Renal cortical epithelial cell (primary cell): ENCODE measurements at regions not wholly inside any gene's neighbourhood (a gene's known extent, or its start where the extent isn't known, plus 50 kb on each side); places are given as distances from the start of the nearest gene placed in this dataset.
"Not testable (repeated sequence)": the region's sequence is repeated elsewhere in the genome, so short reads cannot be mapped to it uniquely, and the experiment has no call there.

Experiments
- DNase-seq: peaks from one replicate; pipeline ENCODE4 v3.0.0-alpha.2; 2011; ENCODE audit warnings: low read depth

- no peak for DNase-seq
These were observed 160.4 kb upstream of the MAFB start for GRCh38 chr20:40849456-40849855.

- DNase-seq: no peak
These were observed 162.0 kb upstream of the MAFB start for GRCh38 chr20:40851051-40851450.

- no peak for DNase-seq
These were observed 166.2 kb upstream of the MAFB start for GRCh38 chr20:40855269-40855668.

GRCh38 chr20:40856653-40857052 lies 167.6 kb upstream of the MAFB start:
- DNase-seq: no peak

- DNase-seq: no peak
These were observed 168.1 kb upstream of the TOP1 start for GRCh38 chr20:40860487-40860902.

- no peak for DNase-seq
These were observed 167.1 kb upstream of the TOP1 start for GRCh38 chr20:40861427-40862008.

GRCh38 chr20:40863355-40863919 lies 165.2 kb upstream of the TOP1 start:
- no peak for DNase-seq

GRCh38 chr20:40864470-40864869 lies 164.2 kb upstream of the TOP1 start:
- no peak for DNase-seq

- DNase-seq: no peak
These were observed 163.5 kb upstream of the TOP1 start for GRCh38 chr20:40865095-40865494.

- no peak for DNase-seq
These were observed 162.6 kb upstream of the TOP1 start for GRCh38 chr20:40866056-40866455.

- peak; percentile 7 for DNase-seq
These were observed 159.9 kb upstream of the TOP1 start for GRCh38 chr20:40868551-40869217.

GRCh38 chr20:40869218-40870147 lies 159.1 kb upstream of the TOP1 start:
- DNase-seq: no peak

GRCh38 chr20:40875116-40876085 lies 153.2 kb upstream of the TOP1 start:
- DNase-seq: no peak

GRCh38 chr20:40878099-40878498 lies 150.5 kb upstream of the TOP1 start:
- DNase-seq: not testable (repeated sequence)

GRCh38 chr20:40880063-40880728 lies 148.4 kb upstream of the TOP1 start:
- DNase-seq: no peak

GRCh38 chr20:40880729-40881109 lies 147.9 kb upstream of the TOP1 start:
- DNase-seq: no peak

GRCh38 chr20:40882152-40882551 lies 146.5 kb upstream of the TOP1 start:
- no peak for DNase-seq

GRCh38 chr20:40883097-40883496 lies 145.5 kb upstream of the TOP1 start:
- no peak for DNase-seq

GRCh38 chr20:40887105-40887504 lies 141.5 kb upstream of the TOP1 start:
- no peak for DNase-seq

- DNase-seq: not testable (repeated sequence)
These were observed 139.4 kb upstream of the TOP1 start for GRCh38 chr20:40889266-40889665.

- no peak for DNase-seq
These were observed 138.4 kb upstream of the TOP1 start for GRCh38 chr20:40890181-40890580.
